Prostate gland (tissue), 2 donors: ENCODE measurements at regions not wholly inside any gene's neighbourhood (a gene's known extent, or its start where the extent isn't known, plus 50 kb on each side); places are given as distances from the start of the nearest gene placed in this dataset.

Source experiments
- DNase-seq: peaks from one replicate; pipeline ENCODE4 v3.0.0-alpha.2; 2019; ENCODE audit warnings: low spot score
- H3K27ac ChIP-seq, 2 donors: fragments of 200-600 bp; sonication (generic); 2 replicates each; pipeline ENCODE4 v1.5.1; 2017 to 2019
- H3K27me3 ChIP-seq: fragments of 200-600 bp; sonication (generic); replicated peaks from 2 replicates; pipeline ENCODE4 v1.5.1; 2019; ENCODE audit not compliant: insufficient read depth
- H3K36me3 ChIP-seq, 2 donors: fragments of 200-600 bp; sonication (generic); 1 replicate in 1 of 2; 2 replicates in 1 of 2; pipeline versions ENCODE4 v1.5.1 to v1.8.1; 2017 to 2019
- H3K4me1 ChIP-seq: fragments of 200-600 bp; sonication (generic); replicated peaks from 2 replicates; pipeline ENCODE4 v1.5.1; 2019
- H3K4me3 ChIP-seq, 2 donors: fragments of 200-600 bp; sonication (generic); 2 replicates each; pipeline ENCODE4 v1.5.1; 2017 to 2019
- H3K9me3 ChIP-seq: fragments of 200-600 bp; sonication (generic); 2 replicates; pipeline ENCODE4 v1.5.1; 2017
- POLR2A ChIP-seq: fragments of 450-650 bp; IDR thresholded peaks from one replicate; pipeline ENCODE4 v1.6.1; 2016; ENCODE audit warnings: antibody characterized with exemption, mild to moderate bottlenecking
- POLR2AphosphoS5 ChIP-seq: sonication (generic); formaldehyde crosslinking; IDR thresholded peaks from one replicate; pipeline ENCODE4 v1.6.1; 2017; ENCODE audit warnings: antibody characterized with exemption
- WGBS: methylation state at CpG from one replicate; pipeline ENCODE4 v1.1.5; 2018; 5-methylcytosine and 5-hydroxymethylcytosine counted together
- intact Hi-C: fragments of 100-400 bp; cut with DNase I; formaldehyde crosslinking; loops from one replicate; pipeline ENCODE4 v1.14.2; 2022
- TF ChIP-seq, protein P1 (sequence below), 4 experiments: fragments of 200-600 bp in 2 of 4; fragments of 450-650 bp in 2 of 4; sonication (generic) in 2 of 4; IDR thresholded peaks; 1 replicate in 3 of 4; 2 replicates in 1 of 4; pipeline ENCODE4 v1.5.1; 2016 to 2019; ENCODE audit warnings: antibody characterized with exemption in 4 of 4, mild to moderate bottlenecking in 2 of 4, moderate library complexity in 2 of 4

DNA sequence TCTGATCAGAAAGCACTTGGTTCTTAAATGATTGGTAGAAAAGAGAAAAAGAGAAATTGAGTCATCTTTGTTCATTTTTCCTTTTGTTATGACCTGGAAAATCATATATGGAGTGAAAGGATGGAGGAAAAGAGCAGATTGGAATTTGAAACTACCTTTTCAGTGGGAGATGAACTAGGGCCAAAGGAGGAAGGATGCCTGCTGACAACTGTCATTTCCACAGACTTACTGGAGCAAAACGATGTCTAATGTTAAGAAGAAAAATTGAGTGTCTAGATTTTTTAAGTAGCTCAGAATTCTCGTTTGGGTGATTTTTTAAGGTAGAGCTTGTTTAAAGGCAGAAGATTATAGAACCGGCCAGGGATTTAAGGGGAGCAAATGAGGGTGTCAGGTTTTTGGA is 144.6 kb upstream of the KCNIP4 start:
- no peak for DNase-seq
- no peaks in the 10 kb centered on the region for H3K4me1 ChIP-seq
- TF ChIP-seq POLR2A (no peak), POLR2AphosphoS5 (no peak)
- TF ChIP-seq, protein P1, sequence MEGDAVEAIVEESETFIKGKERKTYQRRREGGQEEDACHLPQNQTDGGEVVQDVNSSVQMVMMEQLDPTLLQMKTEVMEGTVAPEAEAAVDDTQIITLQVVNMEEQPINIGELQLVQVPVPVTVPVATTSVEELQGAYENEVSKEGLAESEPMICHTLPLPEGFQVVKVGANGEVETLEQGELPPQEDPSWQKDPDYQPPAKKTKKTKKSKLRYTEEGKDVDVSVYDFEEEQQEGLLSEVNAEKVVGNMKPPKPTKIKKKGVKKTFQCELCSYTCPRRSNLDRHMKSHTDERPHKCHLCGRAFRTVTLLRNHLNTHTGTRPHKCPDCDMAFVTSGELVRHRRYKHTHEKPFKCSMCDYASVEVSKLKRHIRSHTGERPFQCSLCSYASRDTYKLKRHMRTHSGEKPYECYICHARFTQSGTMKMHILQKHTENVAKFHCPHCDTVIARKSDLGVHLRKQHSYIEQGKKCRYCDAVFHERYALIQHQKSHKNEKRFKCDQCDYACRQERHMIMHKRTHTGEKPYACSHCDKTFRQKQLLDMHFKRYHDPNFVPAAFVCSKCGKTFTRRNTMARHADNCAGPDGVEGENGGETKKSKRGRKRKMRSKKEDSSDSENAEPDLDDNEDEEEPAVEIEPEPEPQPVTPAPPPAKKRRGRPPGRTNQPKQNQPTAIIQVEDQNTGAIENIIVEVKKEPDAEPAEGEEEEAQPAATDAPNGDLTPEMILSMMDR (IDR thresholded peaks at IDR 0.05): no peak
- no peak overlapping the region for H3K4me3 ChIP-seq
- intact Hi-C loops: no loop called here
- H3K36me3 ChIP-seq: no peaks in the 10 kb centered on the region
- H3K9me3 ChIP-seq: no peaks in the 10 kb centered on the region
- 79% methylated on average over 3 of the region's 3 CpGs for WGBS
- no peaks in the 10 kb centered on the region for H3K27me3 ChIP-seq
- no peak overlapping the region for H3K27ac ChIP-seq

- H3K4me3 ChIP-seq: no peak overlapping the region
- H3K27ac ChIP-seq: no peak overlapping the region
- H3K9me3 ChIP-seq: no peaks in the 10 kb centered on the region
- intact Hi-C loops: no loop called here
- WGBS: 47% methylated on average over 4 of the region's 4 CpGs
- no peaks in the 10 kb centered on the region for H3K4me1 ChIP-seq
- no peak for DNase-seq
- H3K27me3 ChIP-seq: no peaks in the 10 kb centered on the region
- H3K36me3 ChIP-seq: no peaks in the 10 kb centered on the region
- TF ChIP-seq POLR2A (no peak), POLR2AphosphoS5 (no peak)
- TF ChIP-seq, protein P1 (IDR thresholded peaks at IDR 0.05): no peak
These were observed 143.3 kb upstream of the KCNIP4 start for GRCh38 chr4:22091906-22092305.

DNA sequence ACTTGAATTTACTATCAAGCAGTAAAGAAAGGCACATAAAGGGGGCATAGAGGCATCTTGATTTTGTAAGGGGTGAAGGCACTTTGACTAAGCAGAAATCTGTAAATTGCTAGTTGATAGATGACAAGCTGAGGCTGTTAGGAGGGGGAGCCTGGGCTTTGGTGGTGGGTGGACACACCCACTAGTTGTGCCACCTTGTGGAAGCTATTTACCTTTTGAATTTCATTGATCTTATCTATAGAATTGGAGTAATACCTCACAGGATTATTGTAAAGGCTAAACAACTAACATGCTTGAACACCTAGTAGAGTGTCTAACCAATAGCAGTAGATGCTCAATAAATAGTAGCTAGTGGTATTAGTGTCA is 142.8 kb upstream of the KCNIP4 start:
- H3K27ac ChIP-seq: no peak overlapping the region
- H3K4me3 ChIP-seq: no peak overlapping the region
- no peaks in the 10 kb centered on the region for H3K4me1 ChIP-seq
- intact Hi-C loops: no loop called here
- H3K9me3 ChIP-seq: no peaks in the 10 kb centered on the region
- no peak for DNase-seq
- TF ChIP-seq POLR2AphosphoS5 (no peak), POLR2A (no peak)
- TF ChIP-seq, protein P1 (IDR thresholded peaks at IDR 0.05): no peak
- H3K27me3 ChIP-seq: no peaks in the 10 kb centered on the region
- H3K36me3 ChIP-seq: no peaks in the 10 kb centered on the region

DNA sequence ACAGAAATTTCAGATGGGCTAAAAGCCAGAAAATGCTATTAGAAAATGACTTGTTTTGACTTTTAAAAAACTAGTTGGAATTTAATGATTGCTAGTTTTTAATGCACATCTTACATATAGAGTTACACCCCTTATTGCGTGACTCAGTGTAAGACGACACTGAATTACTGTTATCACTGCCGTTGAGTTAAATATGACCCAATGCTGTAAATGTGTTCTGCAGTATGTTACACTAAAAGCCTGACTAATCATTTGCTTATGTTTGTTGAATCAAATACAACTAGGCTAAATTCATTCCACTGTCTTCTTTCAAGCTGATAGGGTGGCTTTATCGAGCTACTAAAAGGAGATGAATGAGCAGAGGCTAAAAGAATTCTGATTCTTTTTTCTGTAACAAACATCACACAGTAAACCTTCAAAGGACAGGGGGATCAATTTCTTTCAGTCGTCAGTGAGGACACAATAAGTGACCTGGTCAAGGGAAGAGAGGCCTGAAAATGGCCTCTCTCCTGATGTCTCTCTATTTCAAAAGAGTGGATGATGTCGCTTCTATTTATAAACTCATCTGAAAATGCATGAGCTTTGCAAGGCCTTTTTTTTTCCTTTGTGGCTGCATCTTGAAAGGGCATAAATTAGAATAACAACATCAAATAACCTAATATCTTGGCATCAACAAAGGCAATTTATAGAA is 142.2 kb upstream of the KCNIP4 start:
- Histone ChIP-seq H3K9me3 (no peaks in the 10 kb centered on the region), H3K27ac (no peak overlapping the region), H3K4me1 (no peaks in the 10 kb centered on the region), H3K36me3 (no peaks in the 10 kb centered on the region), H3K4me3 (no peak overlapping the region), H3K27me3 (no peaks in the 10 kb centered on the region)
- intact Hi-C loops: no loop called here
- WGBS: 63% methylated on average over 6 of the region's 6 CpGs
- no peak for DNase-seq
- TF ChIP-seq POLR2AphosphoS5: no peak
- no peak for TF ChIP-seq POLR2A
- TF ChIP-seq, protein P1 (IDR thresholded peaks at IDR 0.05): no peak

DNA sequence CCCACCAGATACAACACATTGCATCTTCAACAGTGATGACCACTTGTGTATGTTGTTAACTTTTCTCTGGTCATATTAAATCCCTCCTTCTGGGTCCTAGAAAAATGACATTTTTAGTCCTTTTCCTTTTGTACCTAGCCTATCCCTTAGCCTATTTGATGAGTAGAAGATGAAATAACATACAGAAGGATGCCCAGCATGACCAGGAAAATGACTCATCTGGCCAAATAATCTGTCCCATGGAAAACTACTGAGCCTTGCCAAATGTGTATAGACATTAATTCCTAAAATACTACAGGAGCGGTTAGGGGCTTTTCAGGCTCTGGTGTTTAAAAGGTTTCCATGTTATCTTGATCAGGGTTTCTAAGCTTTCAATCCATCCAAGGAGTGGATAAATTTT is 129.0 kb upstream of the KCNIP4 start:
- H3K27ac ChIP-seq: no peak overlapping the region
- H3K9me3 ChIP-seq: no peaks in the 10 kb centered on the region
- WGBS: 100% methylated on average over 1 of the region's 1 CpG
- TF ChIP-seq POLR2A (no peak), POLR2AphosphoS5 (no peak)
- TF ChIP-seq, protein P1 (IDR thresholded peaks at IDR 0.05): no peak
- intact Hi-C loops: no loop called here
- no peak overlapping the region for H3K4me3 ChIP-seq
- no peak for DNase-seq
- no peaks in the 10 kb centered on the region for H3K4me1 ChIP-seq
- no peaks in the 10 kb centered on the region for H3K36me3 ChIP-seq
- H3K27me3 ChIP-seq: no peaks in the 10 kb centered on the region
